BE2C (cell line): ENCODE measurements at regions not wholly inside any gene's neighbourhood (a gene's known extent, or its start where the extent isn't known, plus 50 kb on each side); places are given as distances from the start of the nearest gene placed in this dataset.

Experiments used
- DNase-seq: peaks from one replicate; pipeline ENCODE4 v3.0.0-alpha.2; 2020
- H3K27me3 ChIP-seq: fragments of 250-450 bp; sonication (Bioruptor Pico); 2 replicates; pipeline ENCODE4 v1.5.1; 2020; ENCODE audit warnings: mild to moderate bottlenecking
- H3K36me3 ChIP-seq: fragments of 250-450 bp; sonication (Bioruptor Pico); 2 replicates; pipeline ENCODE4 v1.5.1; 2020; ENCODE audit warnings: mild to moderate bottlenecking
- H3K4me1 ChIP-seq: fragments of 250-450 bp; sonication (Bioruptor Pico); 2 replicates; pipeline ENCODE4 v1.5.1; 2020
- H3K4me3 ChIP-seq: 2 replicates; pipeline ENCODE4 v1.5.1; 2011; ENCODE audit warnings: low read depth, low read length
- H3K9me3 ChIP-seq: fragments of 250-450 bp; sonication (Bioruptor Pico); 2 replicates; pipeline ENCODE4 v1.5.1; 2020
- CTCF ChIP-seq: IDR thresholded peaks from 2 replicates; pipeline ENCODE4 v1.5.1; 2012; ENCODE audit warnings: mild to moderate bottlenecking, low read depth, low read length

GRCh38 chr6:16974704-16975359 lies 127.0 kb upstream of the STMND1 start:
- Histone ChIP-seq H3K36me3 (no peaks in the 10 kb centered on the region), H3K4me3 (no peak overlapping the region), H3K9me3 (no peaks in the 10 kb centered on the region), H3K4me1 (no peaks in the 10 kb centered on the region), H3K27me3 (no peaks in the 10 kb centered on the region; the same call in 1 of the 2 replicates)
- no peak for DNase-seq
- TF ChIP-seq CTCF: no peak

DNA sequence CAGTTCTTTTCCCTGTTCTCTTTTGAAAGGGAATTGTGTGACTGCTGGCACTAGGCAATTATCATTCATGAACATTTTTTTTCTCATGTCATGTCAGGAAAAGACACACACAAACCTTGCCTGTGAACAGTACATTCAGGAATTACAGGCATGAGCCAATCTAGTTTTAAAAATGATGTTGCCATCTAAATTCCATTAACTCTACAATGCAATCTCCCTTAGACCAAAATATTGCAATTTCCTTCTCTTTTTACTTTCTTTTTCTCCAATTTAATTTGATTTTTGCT lies 127.5 kb upstream of the STMND1 start:
- no peaks in the 10 kb centered on the region; the same call in 1 of the 2 replicates for H3K27me3 ChIP-seq
- DNase-seq: no peak

DNA sequence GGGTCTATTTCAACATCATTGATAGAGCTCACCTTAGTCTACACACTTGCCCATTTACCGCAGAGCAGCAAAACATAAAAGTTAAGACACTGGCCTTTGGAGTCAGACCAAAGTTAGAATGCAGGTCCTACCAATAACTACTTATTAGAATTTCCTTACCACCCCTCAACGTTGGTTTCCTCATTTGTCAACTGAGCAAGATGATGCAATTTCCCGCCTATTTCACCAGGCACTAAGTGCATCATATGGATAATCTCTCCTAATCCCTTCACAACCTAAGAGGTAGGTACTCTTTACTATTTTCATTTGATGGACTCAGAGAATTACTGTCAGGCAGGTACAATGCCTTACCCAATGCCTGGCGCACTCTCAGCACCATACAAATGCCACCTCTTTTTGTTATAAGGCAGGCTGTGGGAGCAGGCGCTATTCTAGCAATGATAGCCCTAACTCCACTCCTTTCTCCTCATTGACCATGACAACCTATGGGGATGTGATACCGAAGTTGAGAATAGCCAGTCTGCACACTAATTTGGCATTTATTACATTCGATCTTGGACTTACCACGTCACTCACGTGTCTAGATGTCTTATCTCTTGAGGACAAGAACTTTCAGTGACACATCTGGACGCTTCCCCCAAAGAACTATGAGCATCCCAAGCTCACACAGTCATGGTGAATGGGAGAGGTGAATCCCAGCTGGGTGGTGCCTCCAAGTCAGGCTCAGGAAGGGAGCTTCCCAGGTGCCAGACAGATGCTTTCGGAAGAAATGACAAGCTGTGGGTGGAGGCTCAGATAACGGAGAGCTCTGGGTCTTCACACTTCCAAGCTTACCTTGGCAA lies 128.1 kb upstream of the STMND1 start:
- no peak for DNase-seq
- TF ChIP-seq CTCF: no peak
- Histone ChIP-seq H3K4me1 (no peaks in the 10 kb centered on the region), H3K36me3 (no peaks in the 10 kb centered on the region), H3K9me3 (no peaks in the 10 kb centered on the region), H3K27me3 (no peaks in the 10 kb centered on the region; the same call in 1 of the 2 replicates), H3K4me3 (no peak overlapping the region)

More for the DNA sequence above, 127.5 kb upstream of the STMND1 start:
- Histone ChIP-seq H3K9me3 (no peaks in the 10 kb centered on the region), H3K4me1 (no peaks in the 10 kb centered on the region), H3K4me3 (no peak overlapping the region), H3K36me3 (no peaks in the 10 kb centered on the region)
- no peak for TF ChIP-seq CTCF

GRCh38 chr6:16973051-16973450 lies 128.8 kb upstream of the STMND1 start:
- DNase-seq: no peak

GRCh38 chr6:16972535-16972934 lies 129.3 kb upstream of the STMND1 start:
- Histone ChIP-seq H3K36me3 (no peaks in the 10 kb centered on the region), H3K4me1 (no peaks in the 10 kb centered on the region), H3K27me3 (no peaks in the 10 kb centered on the region; the same call in 1 of the 2 replicates), H3K4me3 (no peak overlapping the region), H3K9me3 (no peaks in the 10 kb centered on the region)
- no peak for DNase-seq
- no peak for TF ChIP-seq CTCF

More at GRCh38 chr6:16973051-16973450, 128.8 kb upstream of the STMND1 start:
- H3K4me1 ChIP-seq: no peaks in the 10 kb centered on the region
- no peaks in the 10 kb centered on the region for H3K36me3 ChIP-seq
- no peaks in the 10 kb centered on the region for H3K9me3 ChIP-seq
- no peaks in the 10 kb centered on the region; the same call in 1 of the 2 replicates for H3K27me3 ChIP-seq
- no peak for TF ChIP-seq CTCF
- H3K4me3 ChIP-seq: no peak overlapping the region
